HL-60 (cell line): ENCODE measurements at regions not wholly inside any gene's neighbourhood (a gene's known extent, or its start where the extent isn't known, plus 50 kb on each side); places are given as distances from the start of the nearest gene placed in this dataset.

Experiments used
- DNase-seq, 2 experiments: peaks; one replicate each; pipeline ENCODE4 v3.0.0-alpha.2; 2010 to 2020; ENCODE audit warnings: low read depth in 1 of 2, low spot score in 1 of 2
- H3K27ac ChIP-seq: fragments of 250-450 bp; sonication (Bioruptor Pico); replicated peaks from 2 replicates; pipeline ENCODE4 v1.5.1; 2020; ENCODE audit warnings: mild to moderate bottlenecking, moderate library complexity
- H3K27me3 ChIP-seq: fragments of 250-450 bp; sonication (Bioruptor Pico); 2 replicates; pipeline ENCODE4 v1.5.1; 2021; ENCODE audit warnings: mild to moderate bottlenecking, moderate library complexity; ENCODE audit not compliant: insufficient read depth, poor library complexity, severe bottlenecking
- H3K4me3 ChIP-seq: replicated peaks from 2 replicates; pipeline ENCODE4 v1.5.1; 2011; ENCODE audit warnings: mild to moderate bottlenecking, control low read depth, low read length; ENCODE audit not compliant: insufficient read depth
- CTCF ChIP-seq: IDR thresholded peaks from one replicate; pipeline ENCODE4 v1.5.1; 2011; ENCODE audit warnings: low read length, control low read depth, inconsistent platforms; ENCODE audit not compliant: insufficient read depth
- GABPA ChIP-seq: IDR thresholded peaks from 2 replicates; pipeline ENCODE4 v1.6.1; 2012; ENCODE audit warnings: low read depth
- POLR2AphosphoS5 ChIP-seq: IDR thresholded peaks from 2 replicates; pipeline ENCODE4 v1.6.1; 2012; ENCODE audit warnings: low read depth
- REST ChIP-seq: IDR thresholded peaks from 2 replicates; pipeline ENCODE4 v1.6.1; 2012; ENCODE audit warnings: low read depth; ENCODE audit not compliant: insufficient replicate concordance
- SPI1 ChIP-seq: IDR thresholded peaks from 2 replicates; pipeline ENCODE4 v1.6.1; 2012; ENCODE audit warnings: low read depth, mild to moderate bottlenecking, borderline replicate concordance

GRCh38 chr12:4855121-4855924, 54.4 kb upstream of the KCNA1 start:
- peak; percentile 36 to 60 for DNase-seq
- peaks cover 4% of the 10 kb centered on the region for H3K27me3 ChIP-seq
- no peak for TF ChIP-seq GABPA
- TF ChIP-seq CTCF: peak; percentile 79
- no peak for TF ChIP-seq POLR2AphosphoS5
- no peak for TF ChIP-seq REST
- TF ChIP-seq SPI1: no peak
- no peak overlapping the region for H3K4me3 ChIP-seq
- H3K27ac ChIP-seq: no peak overlapping the region

- Histone ChIP-seq H3K27me3 (peaks cover 4% of the 10 kb centered on the region), H3K27ac (no peak overlapping the region), H3K4me3 (no peak overlapping the region)
- DNase-seq: no peak
- no peak for TF ChIP-seq POLR2AphosphoS5
- no peak for TF ChIP-seq SPI1
Observed at GRCh38 chr12:4856596-4856995, 53.1 kb upstream of the KCNA1 start.

GRCh38 chr12:4857472-4858291, 52.0 kb upstream of the KCNA1 start:
- Histone ChIP-seq H3K27ac (no peak overlapping the region), H3K4me3 (no peak overlapping the region), H3K27me3 (peaks cover 4% of the 10 kb centered on the region)
- DNase-seq: peak in 1 of 2 experiments; percentile 61
- TF ChIP-seq REST: no peak
- peak; percentile 98 for TF ChIP-seq CTCF
- TF ChIP-seq GABPA: no peak
- TF ChIP-seq POLR2AphosphoS5: no peak

GRCh38 chr12:4858386-4858785, 51.3 kb upstream of the KCNA1 start:
- TF ChIP-seq GABPA (no peak), POLR2AphosphoS5 (no peak), REST (no peak), CTCF (no peak), SPI1 (no peak)
- H3K27me3 ChIP-seq: peaks cover 4% of the 10 kb centered on the region

More at GRCh38 chr12:4858386-4858785, 51.3 kb upstream of the KCNA1 start:
- no peak overlapping the region for H3K27ac ChIP-seq
- DNase-seq: no peak
- H3K4me3 ChIP-seq: no peak overlapping the region
